ENCODE measurements at regions not wholly inside any gene's neighbourhood (a gene's known extent, or its start where the extent isn't known, plus 50 kb on each side); places are given as distances from the start of the nearest gene placed in this dataset.

DNA sequence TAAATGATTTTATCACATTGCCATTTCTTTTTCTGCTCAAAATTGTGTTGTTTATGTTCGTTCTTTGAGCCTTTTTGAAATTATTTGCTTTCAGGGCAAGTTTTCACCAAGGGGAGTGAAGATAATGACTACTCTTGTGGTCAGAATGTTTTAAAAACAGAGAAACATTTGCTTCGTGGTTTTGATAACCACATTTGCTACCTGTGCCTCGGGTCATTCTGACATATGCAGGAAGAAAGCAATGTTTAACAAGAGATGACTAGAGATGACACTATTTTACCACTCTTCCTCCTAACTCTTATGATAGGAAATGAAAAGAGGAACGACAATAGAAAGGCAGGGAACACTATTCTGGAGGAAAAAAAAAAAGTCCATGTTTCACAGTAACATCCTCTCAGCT, 1496.5 kb upstream of the GOT2 start:
- TF ChIP-seq, protein P1, sequence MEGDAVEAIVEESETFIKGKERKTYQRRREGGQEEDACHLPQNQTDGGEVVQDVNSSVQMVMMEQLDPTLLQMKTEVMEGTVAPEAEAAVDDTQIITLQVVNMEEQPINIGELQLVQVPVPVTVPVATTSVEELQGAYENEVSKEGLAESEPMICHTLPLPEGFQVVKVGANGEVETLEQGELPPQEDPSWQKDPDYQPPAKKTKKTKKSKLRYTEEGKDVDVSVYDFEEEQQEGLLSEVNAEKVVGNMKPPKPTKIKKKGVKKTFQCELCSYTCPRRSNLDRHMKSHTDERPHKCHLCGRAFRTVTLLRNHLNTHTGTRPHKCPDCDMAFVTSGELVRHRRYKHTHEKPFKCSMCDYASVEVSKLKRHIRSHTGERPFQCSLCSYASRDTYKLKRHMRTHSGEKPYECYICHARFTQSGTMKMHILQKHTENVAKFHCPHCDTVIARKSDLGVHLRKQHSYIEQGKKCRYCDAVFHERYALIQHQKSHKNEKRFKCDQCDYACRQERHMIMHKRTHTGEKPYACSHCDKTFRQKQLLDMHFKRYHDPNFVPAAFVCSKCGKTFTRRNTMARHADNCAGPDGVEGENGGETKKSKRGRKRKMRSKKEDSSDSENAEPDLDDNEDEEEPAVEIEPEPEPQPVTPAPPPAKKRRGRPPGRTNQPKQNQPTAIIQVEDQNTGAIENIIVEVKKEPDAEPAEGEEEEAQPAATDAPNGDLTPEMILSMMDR (IDR thresholded peaks at IDR 0.05), result no peak
- TF ChIP-seq RAD21 (IDR thresholded peaks at IDR 0.05; ENCODE audit: low read length) (no peak), YY1 (IDR thresholded peaks at IDR 0.05; ENCODE audit: low read depth) (no peak), EP300 (IDR thresholded peaks at IDR 0.05; ENCODE audit: borderline replicate concordance in 1 of 2, low read depth in 1 of 2, low read length in 1 of 2) (no peak), JUND (IDR thresholded peaks at IDR 0.05) (no peak)
- TF ChIP-seq, protein P2, sequence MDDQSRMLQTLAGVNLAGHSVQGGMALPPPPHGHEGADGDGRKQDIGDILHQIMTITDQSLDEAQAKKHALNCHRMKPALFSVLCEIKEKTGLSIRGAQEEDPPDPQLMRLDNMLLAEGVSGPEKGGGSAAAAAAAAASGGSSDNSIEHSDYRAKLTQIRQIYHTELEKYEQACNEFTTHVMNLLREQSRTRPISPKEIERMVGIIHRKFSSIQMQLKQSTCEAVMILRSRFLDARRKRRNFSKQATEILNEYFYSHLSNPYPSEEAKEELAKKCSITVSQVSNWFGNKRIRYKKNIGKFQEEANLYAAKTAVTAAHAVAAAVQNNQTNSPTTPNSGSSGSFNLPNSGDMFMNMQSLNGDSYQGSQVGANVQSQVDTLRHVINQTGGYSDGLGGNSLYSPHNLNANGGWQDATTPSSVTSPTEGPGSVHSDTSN (IDR thresholded peaks at IDR 0.05), result no peak
- TF ChIP-seq, protein P3, sequence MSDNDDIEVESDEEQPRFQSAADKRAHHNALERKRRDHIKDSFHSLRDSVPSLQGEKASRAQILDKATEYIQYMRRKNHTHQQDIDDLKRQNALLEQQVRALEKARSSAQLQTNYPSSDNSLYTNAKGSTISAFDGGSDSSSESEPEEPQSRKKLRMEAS (IDR thresholded peaks at IDR 0.05; ENCODE audit: low read depth), result no peak

Measured in SK-N-SH (cell line).